ENCODE measurements at regions not wholly inside any gene's neighbourhood (a gene's known extent, or its start where the extent isn't known, plus 50 kb on each side); places are given as distances from the start of the nearest gene placed in this dataset.

- TF ChIP-seq RFX5 (IDR thresholded peaks at IDR 0.05; ENCODE audit: low read depth, low read length) (no peak), SUZ12 (IDR thresholded peaks at IDR 0.05; ENCODE audit: unreplicated experiment) (no peak), E2F8 (IDR thresholded peaks at IDR 0.05; ENCODE audit: low read depth, partially characterized antibody) (no peak), CTCF (IDR thresholded peaks at IDR 0.05 in 2 of 3, conservative IDR thresholded peaks at IDR 0.05 in 1 of 3; ENCODE audit: control insufficient read depth in 2 of 3, extremely low read depth in 1 of 3, insufficient read depth in 1 of 3, low read depth in 3 of 3, low read length in 3 of 3) (no peak), POLR2AphosphoS5 (IDR thresholded peaks at IDR 0.05; ENCODE audit: low read length) (no peak), ZNF217 (IDR thresholded peaks at IDR 0.05) (no peak), E4F1 (IDR thresholded peaks at IDR 0.05; ENCODE audit: borderline replicate concordance, partially characterized antibody) (no peak), PBX3 (IDR thresholded peaks at IDR 0.05; ENCODE audit: insufficient replicate concordance, low read depth, low read length) (no peak), EGR1 (IDR thresholded peaks at IDR 0.05; ENCODE audit: borderline replicate concordance in 1 of 2, low read depth in 2 of 2, low read length in 2 of 2) (no peak), BCLAF1 (IDR thresholded peaks at IDR 0.05) (no peak)
Measured at GRCh38 chr16:86775511-86775921, 197.2 kb downstream of the FOXL1 start.
